Peyer's patch (tissue), 4 donors: ENCODE measurements at regions not wholly inside any gene's neighbourhood (a gene's known extent, or its start where the extent isn't known, plus 50 kb on each side); places are given as distances from the start of the nearest gene placed in this dataset.
"Not testable (repeated sequence)": the region's sequence is repeated elsewhere in the genome, so short reads cannot be mapped to it uniquely, and the experiment has no call there.

Experiments used
- DNase-seq, 3 donors: peaks; one replicate each; pipeline ENCODE4 v3.0.0-alpha.2; 2017 to 2019
- H3K27ac ChIP-seq, 4 donors: fragments of 200-600 bp; sonication (generic); one replicate each; pipeline ENCODE4 v1.5.1; 2016 to 2019
- H3K27me3 ChIP-seq, 2 donors: fragments of 200-600 bp; sonication (generic); one replicate each; pipeline ENCODE4 v1.5.1; 2019
- H3K36me3 ChIP-seq, 3 donors: fragments of 200-600 bp; sonication (generic); one replicate each; pipeline ENCODE4 v1.5.1; 2016 to 2019
- H3K4me1 ChIP-seq, 4 donors: fragments of 200-600 bp; sonication (generic); one replicate each; pipeline ENCODE4 v1.5.1; 2016 to 2019
- H3K4me3 ChIP-seq, 4 donors: fragments of 200-600 bp; sonication (generic); 1 replicate in 3 of 4; 2 replicates in 1 of 4; pipeline ENCODE4 v1.5.1; 2016 to 2019; ENCODE audit warnings: mild to moderate bottlenecking in 1 of 4
- H3K9me3 ChIP-seq, 4 donors: fragments of 200-600 bp; sonication (generic); one replicate each; pipeline ENCODE4 v1.5.1; 2016 to 2019; ENCODE audit warnings: mild to moderate bottlenecking in 1 of 4
- CTCF ChIP-seq, 6 experiments: fragments of 450-650 bp in 4 of 6; fragments of 200-600 bp in 2 of 6; sonication (generic) in 1 of 6; IDR thresholded peaks; one replicate each; pipeline ENCODE4 v1.5.1; 2017 to 2019; ENCODE audit warnings: antibody characterized with exemption in 6 of 6, mild to moderate bottlenecking in 3 of 6, moderate library complexity in 1 of 6
- POLR2A ChIP-seq, 2 donors: fragments of 450-650 bp; IDR thresholded peaks; one replicate each; pipeline ENCODE4 v1.5.1; 2017; ENCODE audit warnings: antibody characterized with exemption in 2 of 2, mild to moderate bottlenecking in 2 of 2, moderate library complexity in 2 of 2

DNA sequence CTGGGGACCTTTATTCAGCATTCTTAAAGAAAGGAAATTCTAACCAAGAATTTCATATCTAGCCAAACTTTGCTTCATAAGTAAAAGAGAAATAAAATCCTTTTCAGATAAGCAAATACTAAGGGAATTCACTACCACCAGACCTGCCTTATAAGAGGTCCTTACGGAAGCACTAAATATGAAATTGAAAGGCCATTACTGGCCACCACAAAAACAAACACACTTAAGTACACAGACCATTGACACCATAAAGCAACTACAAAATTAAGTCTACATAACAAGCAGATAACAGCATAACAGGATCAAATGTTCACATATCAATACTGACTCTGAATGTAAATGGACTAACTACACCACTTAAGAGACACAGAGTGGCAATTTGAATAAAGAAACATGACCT, 361.4 kb upstream of the POU5F2 start:
- Histone ChIP-seq H3K36me3 (no peaks in the 10 kb centered on the region), H3K4me3 (no peak overlapping the region), H3K27me3 (no peaks in the 10 kb centered on the region), H3K4me1 (no peaks in the 10 kb centered on the region), H3K9me3 (peaks cover 0 to 9% (median 0%) of the 10 kb centered on the region in 4 donors), H3K27ac (no peak overlapping the region)
- TF ChIP-seq POLR2A (IDR thresholded peaks at IDR 0.05), result no peak
- no peak for TF ChIP-seq CTCF (IDR thresholded peaks at IDR 0.05)
- no peak for DNase-seq

DNA sequence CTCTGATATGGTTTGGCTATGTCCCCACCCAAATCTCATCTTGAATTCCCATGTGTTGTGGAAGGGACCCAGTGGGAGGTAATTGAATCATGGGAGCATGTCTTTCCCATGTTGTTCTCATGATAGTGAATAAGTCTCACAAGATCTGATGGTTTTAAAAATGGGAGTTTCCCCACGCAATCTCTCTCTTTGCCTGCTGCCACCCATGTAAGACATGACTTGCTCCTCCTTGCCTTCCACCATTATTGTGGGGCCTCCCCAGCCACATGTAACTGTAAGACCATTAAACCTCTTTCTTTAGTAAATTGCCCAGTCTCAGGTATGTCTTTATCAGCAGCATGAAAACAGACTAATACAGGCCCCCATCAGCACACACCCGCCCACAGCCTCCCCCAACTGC, 356.0 kb upstream of the POU5F2 start:
- not testable (repeated sequence) for H3K36me3 ChIP-seq, H3K4me1 ChIP-seq, H3K9me3 ChIP-seq, H3K27ac ChIP-seq, DNase-seq, H3K27me3 ChIP-seq, H3K4me3 ChIP-seq

- DNase-seq, result no peak
Measured at GRCh38 chr5:94094793-94095441, 353.5 kb upstream of the POU5F2 start.

GRCh38 chr5:94093300-94093699, 351.9 kb upstream of the POU5F2 start:
- no peak for TF ChIP-seq POLR2A (IDR thresholded peaks at IDR 0.05)
- TF ChIP-seq CTCF (IDR thresholded peaks at IDR 0.05), result no peak
- Histone ChIP-seq H3K27ac (no peak overlapping the region), H3K4me3 (no peak overlapping the region), H3K4me1 (no peaks in the 10 kb centered on the region), H3K27me3 (no peaks in the 10 kb centered on the region), H3K36me3 (no peaks in the 10 kb centered on the region), H3K9me3 (no peaks in the 10 kb centered on the region)
- DNase-seq, result no peak

More at GRCh38 chr5:94094793-94095441, 353.5 kb upstream of the POU5F2 start:
- H3K27ac ChIP-seq, result no peak overlapping the region
- no peaks in the 10 kb centered on the region for H3K4me1 ChIP-seq
- H3K9me3 ChIP-seq, result no peaks in the 10 kb centered on the region
- no peak for TF ChIP-seq POLR2A (IDR thresholded peaks at IDR 0.05)
- no peak for TF ChIP-seq CTCF (IDR thresholded peaks at IDR 0.05)
- H3K36me3 ChIP-seq, result no peaks in the 10 kb centered on the region
- no peak overlapping the region for H3K4me3 ChIP-seq
- H3K27me3 ChIP-seq, result no peaks in the 10 kb centered on the region

DNA sequence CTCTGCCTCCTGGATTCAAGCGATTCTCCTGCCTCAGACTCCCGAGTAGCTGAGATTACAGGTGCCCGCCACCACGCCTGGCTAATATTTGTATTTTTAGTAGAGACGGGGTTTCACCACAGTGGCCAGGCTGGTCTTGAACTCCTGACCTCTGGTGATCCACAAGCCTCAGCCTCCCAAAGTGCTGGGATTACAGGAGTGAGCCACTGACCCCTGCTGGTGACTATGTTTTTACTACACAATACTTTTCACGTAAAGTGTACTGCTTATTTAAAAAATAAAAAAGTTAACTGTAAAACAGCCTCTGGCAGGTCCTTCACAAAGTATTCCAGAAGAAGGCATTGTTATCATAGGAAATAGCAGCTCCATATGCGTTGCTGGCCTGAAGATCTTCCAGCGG, 345.2 kb upstream of the POU5F2 start:
- not testable (repeated sequence) for H3K36me3 ChIP-seq, DNase-seq, H3K4me3 ChIP-seq, H3K27ac ChIP-seq, H3K27me3 ChIP-seq, H3K9me3 ChIP-seq, H3K4me1 ChIP-seq
- TF ChIP-seq CTCF (IDR thresholded peaks at IDR 0.05), result peak in 1 of 6 experiments; percentile 18

- Histone ChIP-seq H3K4me3 (no peak overlapping the region), H3K9me3 (no peaks in the 10 kb centered on the region), H3K27me3 (no peaks in the 10 kb centered on the region), H3K36me3 (no peaks in the 10 kb centered on the region), H3K27ac (no peak overlapping the region), H3K4me1 (no peaks in the 10 kb centered on the region)
- DNase-seq, result no peak
- TF ChIP-seq POLR2A (IDR thresholded peaks at IDR 0.05) (no peak), CTCF (IDR thresholded peaks at IDR 0.05) (no peak)
Measured at GRCh38 chr5:94086194-94086593, 344.8 kb upstream of the POU5F2 start.
